AG09319 (cell line): ENCODE measurements at regions not wholly inside any gene's neighbourhood (a gene's known extent, or its start where the extent isn't known, plus 50 kb on each side); places are given as distances from the start of the nearest gene placed in this dataset.
"Not testable (repeated sequence)": the region's sequence is repeated elsewhere in the genome, so short reads cannot be mapped to it uniquely, and the experiment has no call there.

Experiments used
- DNase-seq: peaks from one replicate; pipeline ENCODE4 v3.0.0-alpha.2; 2010; ENCODE audit warnings: low read depth; ENCODE audit errors: extremely low read depth
- TF ChIP-seq, protein P1 (sequence below): IDR thresholded peaks from 2 replicates; pipeline ENCODE4 v1.5.1; 2011; ENCODE audit warnings: low read depth, mild to moderate bottlenecking, inconsistent platforms, low read length, moderate library complexity

DNA sequence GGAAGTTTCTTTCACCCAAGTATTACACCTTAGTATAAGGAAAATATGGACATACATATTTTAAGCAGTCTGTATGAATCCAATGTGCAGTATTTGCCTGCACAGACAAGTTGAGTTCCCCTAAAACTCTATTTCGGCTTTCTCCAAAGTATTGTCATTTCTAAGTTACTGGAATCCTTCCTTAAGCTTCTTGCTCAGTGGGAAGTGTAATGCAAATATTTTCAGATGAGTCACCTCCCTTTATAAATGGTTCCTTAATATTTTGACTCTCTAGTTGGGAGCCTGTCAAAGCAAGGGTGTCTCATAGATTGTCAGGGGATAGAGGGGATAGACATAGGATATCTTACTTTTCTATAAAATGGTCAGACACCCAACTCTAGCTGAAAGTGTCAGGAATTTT is 178.6 kb downstream of the NAA11 start:
- DNase-seq = no peak
- TF ChIP-seq, protein P1, sequence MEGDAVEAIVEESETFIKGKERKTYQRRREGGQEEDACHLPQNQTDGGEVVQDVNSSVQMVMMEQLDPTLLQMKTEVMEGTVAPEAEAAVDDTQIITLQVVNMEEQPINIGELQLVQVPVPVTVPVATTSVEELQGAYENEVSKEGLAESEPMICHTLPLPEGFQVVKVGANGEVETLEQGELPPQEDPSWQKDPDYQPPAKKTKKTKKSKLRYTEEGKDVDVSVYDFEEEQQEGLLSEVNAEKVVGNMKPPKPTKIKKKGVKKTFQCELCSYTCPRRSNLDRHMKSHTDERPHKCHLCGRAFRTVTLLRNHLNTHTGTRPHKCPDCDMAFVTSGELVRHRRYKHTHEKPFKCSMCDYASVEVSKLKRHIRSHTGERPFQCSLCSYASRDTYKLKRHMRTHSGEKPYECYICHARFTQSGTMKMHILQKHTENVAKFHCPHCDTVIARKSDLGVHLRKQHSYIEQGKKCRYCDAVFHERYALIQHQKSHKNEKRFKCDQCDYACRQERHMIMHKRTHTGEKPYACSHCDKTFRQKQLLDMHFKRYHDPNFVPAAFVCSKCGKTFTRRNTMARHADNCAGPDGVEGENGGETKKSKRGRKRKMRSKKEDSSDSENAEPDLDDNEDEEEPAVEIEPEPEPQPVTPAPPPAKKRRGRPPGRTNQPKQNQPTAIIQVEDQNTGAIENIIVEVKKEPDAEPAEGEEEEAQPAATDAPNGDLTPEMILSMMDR = no peak

DNA sequence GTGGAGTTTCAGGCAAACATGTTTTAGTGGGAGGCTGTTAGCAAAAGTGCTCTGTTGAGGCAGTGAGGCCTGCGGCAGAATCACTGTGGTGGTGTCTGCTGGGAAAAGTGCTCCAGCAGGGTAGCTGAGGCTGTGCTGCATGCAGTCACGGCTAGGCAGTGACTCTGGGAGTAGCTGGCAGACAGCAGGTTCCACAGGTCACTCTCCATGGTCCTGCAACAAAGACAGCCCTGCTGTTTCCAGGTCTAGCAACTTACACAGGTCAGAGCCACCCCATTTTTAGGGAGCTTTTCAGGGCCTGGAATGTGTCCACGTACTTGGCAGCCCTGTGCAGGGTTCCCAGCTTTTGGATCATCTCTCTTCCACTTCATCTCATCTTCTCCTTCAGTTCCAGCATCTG is 184.3 kb downstream of the NAA11 start:
- TF ChIP-seq, protein P1 = no peak
- DNase-seq = no peak

DNA sequence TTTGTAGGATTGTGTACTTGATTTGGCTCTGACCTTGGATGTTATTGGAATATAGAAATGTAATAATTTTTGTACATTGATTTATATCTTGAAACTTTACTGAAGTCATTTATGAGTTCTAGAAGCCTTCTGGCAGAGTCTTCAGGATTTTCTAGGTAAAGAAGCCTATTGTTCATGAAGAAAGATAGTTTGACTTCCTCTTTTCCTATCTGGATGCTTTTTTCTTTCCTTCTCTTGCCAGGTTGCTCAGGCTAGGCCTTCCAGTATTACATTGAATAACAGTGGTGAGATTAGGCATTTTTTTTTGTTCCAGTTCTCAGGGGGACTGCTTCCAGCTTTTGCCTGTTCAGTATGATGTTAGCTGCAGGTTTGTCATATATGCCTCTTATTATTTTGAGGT is 191.1 kb downstream of the NAA11 start:
- TF ChIP-seq, protein P1 = no peak
- DNase-seq = no peak

DNA sequence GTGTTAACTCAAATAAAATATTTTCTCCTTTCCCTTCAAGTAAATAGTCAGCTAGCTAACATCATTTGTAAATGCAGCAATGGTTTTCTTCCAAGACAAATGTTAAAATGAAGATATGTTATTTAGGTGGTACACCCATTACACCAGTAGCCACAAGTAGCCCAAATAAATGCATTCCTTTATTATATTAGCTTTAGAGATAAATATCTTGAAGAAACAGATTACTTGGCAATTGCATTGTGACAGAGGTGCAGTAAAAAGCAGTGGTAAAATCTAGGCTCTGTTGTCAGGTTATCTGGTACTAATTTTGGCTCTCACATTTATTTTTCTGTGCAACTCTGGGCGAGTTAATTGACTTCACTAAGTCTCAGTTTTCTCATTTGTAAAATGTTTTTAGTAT is 193.0 kb downstream of the NAA11 start:
- TF ChIP-seq, protein P1 = no peak
- DNase-seq = no peak

DNA sequence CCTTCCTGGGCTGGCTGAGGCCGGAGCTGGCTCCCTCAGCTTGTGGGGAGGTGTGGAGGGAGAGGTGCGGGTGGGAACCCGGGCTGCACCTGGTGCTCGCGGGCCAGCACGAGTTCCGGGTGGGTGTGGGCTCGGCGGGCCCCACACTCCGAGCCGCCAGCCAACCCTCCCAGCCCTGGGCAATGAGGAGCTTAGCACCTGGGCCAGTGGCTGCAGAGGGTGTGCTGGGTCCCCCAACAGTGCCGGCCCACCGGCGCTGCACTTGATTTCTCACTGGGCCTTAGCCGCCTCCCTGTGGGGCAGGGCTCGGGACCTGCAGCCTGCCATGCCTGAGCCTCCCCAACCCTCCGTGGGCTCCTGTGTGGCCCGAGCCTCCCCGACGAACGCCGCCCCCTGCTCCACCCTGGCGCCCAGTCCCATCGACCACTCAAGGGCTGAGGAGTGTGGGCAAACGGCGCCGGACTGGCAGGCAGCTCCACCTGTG is 182.7 kb upstream of the PAQR3 start:
- TF ChIP-seq, protein P1 = no peak
- no peak for DNase-seq

DNA sequence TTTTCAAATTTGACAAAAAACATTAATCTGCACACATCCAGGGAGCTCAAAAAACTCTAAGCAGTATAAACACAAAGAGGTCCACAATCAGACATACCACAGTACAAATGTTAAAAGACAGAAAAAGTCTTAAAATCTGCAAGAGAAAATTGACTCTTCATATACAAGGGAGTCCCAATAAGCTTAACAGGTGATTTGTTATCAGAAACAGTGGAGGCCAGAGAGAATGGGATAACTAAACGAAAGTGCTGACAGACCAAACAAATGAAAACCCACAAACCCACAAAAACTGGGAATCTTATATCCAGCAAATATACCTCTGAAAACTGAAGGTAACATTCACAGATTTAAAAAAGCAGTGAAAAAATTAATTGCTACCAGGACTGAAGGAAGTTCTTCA is 182.0 kb upstream of the PAQR3 start:
- TF ChIP-seq, protein P1 = no peak

DNA sequence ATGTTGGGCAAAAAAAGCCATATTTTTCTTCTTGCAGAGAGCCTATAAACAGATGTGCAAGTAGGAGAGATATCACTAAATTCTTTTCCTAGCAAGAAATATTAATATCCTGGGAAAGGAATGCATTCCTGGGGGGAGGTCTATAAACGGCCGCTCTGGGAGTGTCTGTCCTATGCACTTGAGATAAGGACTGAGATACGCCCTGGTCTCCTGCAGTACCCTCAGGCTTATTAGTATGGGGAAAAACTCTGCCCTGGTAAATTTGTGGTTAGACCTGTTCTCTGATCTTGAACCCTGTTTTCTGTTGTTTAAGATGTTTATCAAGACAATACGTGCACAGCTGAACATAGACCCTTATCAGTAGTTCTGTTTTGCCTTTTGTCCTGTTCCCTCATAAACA is 177.8 kb upstream of the PAQR3 start:
- not testable (repeated sequence) for DNase-seq

More for the DNA sequence above, 182.0 kb upstream of the PAQR3 start:
- no peak for DNase-seq

DNA sequence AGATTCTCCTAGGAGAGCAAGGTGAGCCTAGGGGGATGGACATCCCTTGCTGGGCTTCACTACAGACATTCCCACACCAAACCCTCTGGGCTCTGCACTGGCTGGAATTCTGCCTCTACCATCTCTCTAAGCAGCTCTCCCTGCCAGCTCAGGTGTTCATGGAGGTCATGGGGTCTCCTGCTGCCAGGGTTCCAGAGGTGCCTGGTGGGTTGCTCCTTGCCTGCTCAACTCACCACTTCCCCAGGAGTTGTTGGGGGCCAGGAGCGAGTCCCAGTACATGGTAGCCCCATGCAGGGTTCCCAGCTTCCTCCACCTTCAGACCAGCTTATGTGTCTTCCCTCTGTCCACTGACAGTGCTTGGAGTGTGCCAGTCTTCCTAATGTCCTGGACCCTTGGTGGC is 167.8 kb upstream of the PAQR3 start:
- no peak for DNase-seq
- TF ChIP-seq, protein P1 = no peak
